ENCODE measurements at regions not wholly inside any gene's neighbourhood (a gene's known extent, or its start where the extent isn't known, plus 50 kb on each side); places are given as distances from the start of the nearest gene placed in this dataset.

- no peak for TF ChIP-seq CTCF (IDR thresholded peaks at IDR 0.05; ENCODE audit: extremely low read depth in 1 of 2, insufficient read depth in 1 of 2, low read depth in 1 of 2, low read length in 2 of 2)
- TF ChIP-seq POLR2AphosphoS5 (IDR thresholded peaks at IDR 0.05; ENCODE audit: insufficient read depth, low read depth, low read length): no peak
- TF ChIP-seq POLR2A (IDR thresholded peaks at IDR 0.05; ENCODE audit: low read depth, low read length): no peak
- no peak for TF ChIP-seq MAX (IDR thresholded peaks at IDR 0.05; ENCODE audit: insufficient read depth, insufficient read length)
- no peak for TF ChIP-seq FOS (IDR thresholded peaks at IDR 0.05; ENCODE audit: borderline replicate concordance, insufficient read depth, low read length)
- no peak for TF ChIP-seq EZH2 (IDR thresholded peaks at IDR 0.05; ENCODE audit: borderline replicate concordance, low read depth, low read length, severe bottlenecking)
- TF ChIP-seq MYC (IDR thresholded peaks at IDR 0.05; ENCODE audit: low read depth, low read length): no peak
- no peak for TF ChIP-seq GATA2 (IDR thresholded peaks at IDR 0.05; ENCODE audit: insufficient read depth, insufficient read length, low read depth, low read length)
- TF ChIP-seq JUN (IDR thresholded peaks at IDR 0.05; ENCODE audit: borderline replicate concordance, insufficient read depth, insufficient read length, low read depth): no peak
These were observed 52.2 kb upstream of the SPACA1 start for GRCh38 chr6:87995461-87995860.
